Esophagus (tissue), 2 donors: ENCODE measurements at regions not wholly inside any gene's neighbourhood (a gene's known extent, or its start where the extent isn't known, plus 50 kb on each side); places are given as distances from the start of the nearest gene placed in this dataset.

Source experiments
- H3K27ac ChIP-seq, 2 donors: one replicate each; pipeline ENCODE4 v1.5.1; 2013; ENCODE audit warnings: low read depth in 2 of 2, mild to moderate bottlenecking in 2 of 2, inconsistent platforms in 1 of 2, low read length in 1 of 2, moderate library complexity in 1 of 2
- H3K27me3 ChIP-seq, 2 donors: one replicate each; pipeline ENCODE4 v1.6.1; 2013; ENCODE audit warnings: low read length in 2 of 2, control low read depth in 1 of 2, mild to moderate bottlenecking in 1 of 2; ENCODE audit not compliant: insufficient read depth in 2 of 2, control insufficient read depth in 1 of 2
- H3K36me3 ChIP-seq, 2 donors: one replicate each; pipeline ENCODE4 v1.6.1; 2013; ENCODE audit warnings: low read length in 1 of 2; ENCODE audit not compliant: control insufficient read depth in 2 of 2, insufficient read depth in 2 of 2
- H3K4me1 ChIP-seq, 2 donors: one replicate each; pipeline ENCODE4 v1.6.1; 2013; ENCODE audit warnings: low read length in 1 of 2; ENCODE audit not compliant: control insufficient read depth in 2 of 2, insufficient read depth in 2 of 2
- H3K4me3 ChIP-seq, 2 donors: one replicate each; pipeline ENCODE4 v1.5.1; 2013; ENCODE audit warnings: low read length in 2 of 2, mild to moderate bottlenecking in 2 of 2, low read depth in 1 of 2, moderate library complexity in 1 of 2
- H3K9me3 ChIP-seq, 2 donors: one replicate each; pipeline ENCODE4 v1.6.1; 2013; ENCODE audit warnings: mild to moderate bottlenecking in 2 of 2, low read depth in 1 of 2, low read length in 1 of 2, moderate library complexity in 1 of 2; ENCODE audit not compliant: control insufficient read depth in 2 of 2, insufficient read depth in 1 of 2
- WGBS, 2 donors: extraction: QIAGEN DNeasy Blood & Tissue Kit; methylation state at CpG; one replicate each; pipeline ENCODE4 v1.1.7; 2013; 5-methylcytosine and 5-hydroxymethylcytosine counted together
- donor health status: healthy with polysubstance abuse.
- donor health status: Bipolar disorder and iron deficiency.

GRCh38 chr11:92388380-92388779 is 163.8 kb downstream of the FAT3 start:
- Histone ChIP-seq H3K9me3 (no peaks in the 10 kb centered on the region), H3K27me3 (peaks cover 0 to 3% of the 10 kb centered on the region in 2 donors), H3K27ac (no peak overlapping the region), H3K36me3 (no peaks in the 10 kb centered on the region), H3K4me3 (no peak overlapping the region), H3K4me1 (no peaks in the 10 kb centered on the region)
- WGBS, 2 donors, result 91% methylated on average over 1 of the region's 1 CpG

GRCh38 chr11:92390783-92391182 is 166.2 kb downstream of the FAT3 start:
- Histone ChIP-seq H3K9me3 (no peaks in the 10 kb centered on the region), H3K4me3 (no peak overlapping the region), H3K27me3 (peaks cover 0 to 3% of the 10 kb centered on the region in 2 donors), H3K4me1 (no peaks in the 10 kb centered on the region), H3K27ac (no peak overlapping the region), H3K36me3 (no peaks in the 10 kb centered on the region)

- Histone ChIP-seq H3K9me3 (no peaks in the 10 kb centered on the region), H3K27ac (no peak overlapping the region), H3K4me3 (no peak overlapping the region), H3K27me3 (peaks cover 0 to 3% of the 10 kb centered on the region in 2 donors), H3K4me1 (no peaks in the 10 kb centered on the region), H3K36me3 (no peaks in the 10 kb centered on the region)
Measured at GRCh38 chr11:92391364-92391763, 166.7 kb downstream of the FAT3 start.

GRCh38 chr11:92391808-92392207 is 167.2 kb downstream of the FAT3 start:
- 79 to 85% methylated on average over 6 of the region's 6 CpGs for WGBS, 2 donors
- H3K4me1 ChIP-seq, result no peaks in the 10 kb centered on the region
- no peak overlapping the region for H3K4me3 ChIP-seq
- no peak overlapping the region for H3K27ac ChIP-seq
- no peaks in the 10 kb centered on the region for H3K9me3 ChIP-seq
- H3K27me3 ChIP-seq, result peaks cover 0 to 3% of the 10 kb centered on the region in 2 donors
- H3K36me3 ChIP-seq, result no peaks in the 10 kb centered on the region

GRCh38 chr11:92393218-92393617 is 168.6 kb downstream of the FAT3 start:
- H3K27me3 ChIP-seq, result peaks cover 0 to 3% of the 10 kb centered on the region in 2 donors
- WGBS, 2 donors, result 74 to 81% methylated on average over 5 of the region's 5 CpGs
- no peaks in the 10 kb centered on the region for H3K4me1 ChIP-seq
- no peak overlapping the region for H3K4me3 ChIP-seq
- H3K27ac ChIP-seq, result no peak overlapping the region
- H3K9me3 ChIP-seq, result no peaks in the 10 kb centered on the region
- H3K36me3 ChIP-seq, result no peaks in the 10 kb centered on the region

GRCh38 chr11:92396133-92396532 is 171.5 kb downstream of the FAT3 start:
- 71 to 86% methylated on average over 1 of the region's 1 CpG for WGBS, 2 donors
- no peaks in the 10 kb centered on the region for H3K9me3 ChIP-seq
- H3K4me3 ChIP-seq, result no peak overlapping the region
- H3K27me3 ChIP-seq, result peaks cover 0 to 3% of the 10 kb centered on the region in 2 donors
- no peaks in the 10 kb centered on the region for H3K4me1 ChIP-seq
- no peak overlapping the region for H3K27ac ChIP-seq
- H3K36me3 ChIP-seq, result no peaks in the 10 kb centered on the region

- Histone ChIP-seq H3K9me3 (no peaks in the 10 kb centered on the region), H3K27ac (no peak overlapping the region)
- WGBS, 2 donors, result 91 to 93% methylated on average over 9 of the region's 9 CpGs
Measured at GRCh38 chr11:92397221-92397755, 172.7 kb downstream of the FAT3 start.

GRCh38 chr11:92399705-92400104 is 175.1 kb downstream of the FAT3 start:
- no peaks in the 10 kb centered on the region for H3K27me3 ChIP-seq
- H3K9me3 ChIP-seq, result no peaks in the 10 kb centered on the region
- no peak overlapping the region for H3K4me3 ChIP-seq
- H3K4me1 ChIP-seq, result no peaks in the 10 kb centered on the region
- 79 to 82% methylated on average over 3 of the region's 3 CpGs for WGBS, 2 donors
- no peak overlapping the region for H3K27ac ChIP-seq
- H3K36me3 ChIP-seq, result no peaks in the 10 kb centered on the region

More at GRCh38 chr11:92397221-92397755, 172.7 kb downstream of the FAT3 start:
- Histone ChIP-seq H3K4me3 (no peak overlapping the region), H3K4me1 (no peaks in the 10 kb centered on the region), H3K36me3 (no peaks in the 10 kb centered on the region), H3K27me3 (peaks cover 0 to 2% of the 10 kb centered on the region in 2 donors)

- Histone ChIP-seq H3K27me3 (no peaks in the 10 kb centered on the region), H3K4me1 (no peaks in the 10 kb centered on the region), H3K4me3 (no peak overlapping the region), H3K27ac (no peak overlapping the region), H3K9me3 (no peaks in the 10 kb centered on the region), H3K36me3 (no peaks in the 10 kb centered on the region)
Measured at GRCh38 chr11:92401520-92401919, 176.9 kb downstream of the FAT3 start.

GRCh38 chr11:92406472-92406871 is 181.9 kb downstream of the FAT3 start:
- 65 to 69% methylated on average over 2 of the region's 2 CpGs for WGBS, 2 donors
- Histone ChIP-seq H3K9me3 (no peaks in the 10 kb centered on the region), H3K27ac (no peak overlapping the region), H3K4me3 (no peak overlapping the region), H3K4me1 (no peaks in the 10 kb centered on the region), H3K36me3 (no peaks in the 10 kb centered on the region), H3K27me3 (no peaks in the 10 kb centered on the region)
